ENCODE measurements at regions not wholly inside any gene's neighbourhood (a gene's known extent, or its start where the extent isn't known, plus 50 kb on each side); places are given as distances from the start of the nearest gene placed in this dataset.
A peak's percentile ranks its signal among the peaks of the same experiment; 100 is the strongest.

GRCh38 chr5:110073534-110073933, 383.8 kb downstream of the MAN2A1 start:
- DNase-seq (ENCODE audit: low read depth in 2 of 2), result no peak
- H3K4me3 ChIP-seq (replicated peaks in 1 of 2; ENCODE audit: low read depth in 2 of 2, low read length in 2 of 2), result no peak overlapping the region
- no peak for TF ChIP-seq CTCF (IDR thresholded peaks at IDR 0.05; ENCODE audit: low read depth, low read length)

DNA sequence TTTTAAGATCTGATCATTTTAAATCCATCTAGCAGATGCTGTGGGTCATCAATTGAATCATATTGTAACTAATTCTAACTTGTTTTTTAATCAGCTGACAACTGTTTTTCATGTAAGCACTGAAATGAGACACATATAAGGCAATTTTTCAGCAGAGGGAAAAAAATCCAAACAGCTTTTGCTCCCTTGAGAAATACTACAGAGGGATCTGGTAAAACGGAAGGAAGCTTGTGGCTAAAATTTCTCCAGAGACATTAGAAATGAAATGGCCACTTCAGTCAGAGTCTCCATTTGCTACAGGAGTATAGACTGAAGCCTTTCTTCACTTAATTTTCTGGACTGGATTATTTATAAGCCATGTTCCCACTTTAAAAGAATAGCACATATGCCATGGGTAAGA, 385.9 kb downstream of the MAN2A1 start:
- no peak for DNase-seq (ENCODE audit: low read depth in 2 of 2)
- no peak overlapping the region for H3K4me3 ChIP-seq (replicated peaks in 1 of 2; ENCODE audit: low read depth in 2 of 2, low read length in 2 of 2)
- no peak for TF ChIP-seq CTCF (IDR thresholded peaks at IDR 0.05; ENCODE audit: low read depth, low read length)

- no peak overlapping the region for H3K4me3 ChIP-seq (replicated peaks in 1 of 2; ENCODE audit: low read depth in 2 of 2, low read length in 2 of 2)
- DNase-seq (ENCODE audit: low read depth in 2 of 2), result no peak
- TF ChIP-seq CTCF (IDR thresholded peaks at IDR 0.05; ENCODE audit: low read depth, low read length), result no peak
Measured at GRCh38 chr5:110077147-110077546, 387.4 kb downstream of the MAN2A1 start.

DNA sequence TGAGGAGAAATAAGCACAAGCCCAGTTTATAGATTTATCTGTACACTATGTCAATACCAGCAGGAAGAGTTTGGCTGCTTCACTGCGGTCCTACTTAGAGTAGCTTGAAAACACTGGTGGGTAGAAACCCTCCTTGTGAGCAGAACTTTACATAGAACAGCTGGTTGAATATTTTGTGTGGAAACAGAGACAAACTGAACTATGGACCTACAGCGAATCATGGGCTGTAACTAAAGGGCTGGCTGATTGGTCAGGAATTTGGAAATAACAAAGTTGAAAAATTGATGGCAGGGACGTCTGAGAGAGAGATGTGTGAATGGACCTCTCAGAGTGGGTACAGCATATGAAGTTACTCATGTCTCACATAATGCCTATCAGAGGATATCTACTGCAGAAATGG, 392.5 kb downstream of the MAN2A1 start:
- no peak for DNase-seq (ENCODE audit: low read depth in 2 of 2)
- H3K4me3 ChIP-seq (replicated peaks in 1 of 2; ENCODE audit: low read depth in 2 of 2, low read length in 2 of 2), result no peak overlapping the region
- no peak for TF ChIP-seq CTCF (IDR thresholded peaks at IDR 0.05; ENCODE audit: low read depth, low read length)

GRCh38 chr5:110082863-110083262, 393.1 kb downstream of the MAN2A1 start:
- DNase-seq (ENCODE audit: low read depth in 2 of 2), result no peak
- H3K4me3 ChIP-seq (replicated peaks in 1 of 2; ENCODE audit: low read depth in 2 of 2, low read length in 2 of 2), result no peak overlapping the region
- no peak for TF ChIP-seq CTCF (IDR thresholded peaks at IDR 0.05; ENCODE audit: low read depth, low read length)

DNA sequence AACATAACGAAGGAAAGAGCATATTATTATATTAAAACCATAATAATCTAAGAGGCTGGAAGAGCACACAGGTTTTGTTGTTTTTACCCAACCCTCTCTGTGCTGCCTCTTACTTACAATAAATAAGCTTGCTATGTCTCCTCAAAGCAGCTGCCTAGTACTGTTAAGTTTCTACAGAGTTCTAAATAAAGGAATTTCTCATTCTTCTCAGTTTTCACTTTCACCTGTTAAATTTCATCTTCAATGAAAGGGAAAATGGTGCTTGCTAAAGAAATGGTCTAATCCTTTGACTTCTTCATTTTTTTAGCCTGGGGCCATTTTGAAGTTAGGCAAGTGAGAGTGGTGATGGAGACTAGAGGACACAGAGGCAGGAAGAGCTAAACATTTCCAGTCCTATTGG, 396.1 kb downstream of the MAN2A1 start:
- no peak for DNase-seq (ENCODE audit: low read depth in 2 of 2)
- no peak for TF ChIP-seq CTCF (IDR thresholded peaks at IDR 0.05; ENCODE audit: low read depth, low read length)
- H3K4me3 ChIP-seq (replicated peaks in 1 of 2; ENCODE audit: low read depth in 2 of 2, low read length in 2 of 2), result no peak overlapping the region

- no peak for TF ChIP-seq CTCF (IDR thresholded peaks at IDR 0.05; ENCODE audit: low read depth, low read length)
- H3K4me3 ChIP-seq (replicated peaks in 1 of 2; ENCODE audit: low read depth in 2 of 2, low read length in 2 of 2), result no peak overlapping the region
- DNase-seq (ENCODE audit: low read depth in 2 of 2), result peak; percentile 78 to 90
Measured at GRCh38 chr5:110086658-110087388, 397.1 kb downstream of the MAN2A1 start.
